T-helper 17 cell (primary cell): ENCODE measurements at regions not wholly inside any gene's neighbourhood (a gene's known extent, or its start where the extent isn't known, plus 50 kb on each side); places are given as distances from the start of the nearest gene placed in this dataset.
"Not testable (repeated sequence)": the region's sequence is repeated elsewhere in the genome, so short reads cannot be mapped to it uniquely, and the experiment has no call there.

Source experiments
- ATAC-seq: fragments of 150-1000 bp; cut with Tn5 transposase; 2 replicates; pipeline ENCODE4 v1.10.0; 2021; ENCODE audit warnings: mild to moderate bottlenecking, moderate library complexity
- DNase-seq, 3 donors: peaks; one replicate each; pipeline versions ENCODE4 v3.0.0 to v3.0.0-alpha.2; 2020 to 2021
- H3K9me3 ChIP-seq: one replicate; pipeline ENCODE4 v1.7.0; 2013; ENCODE audit warnings: low read length, mild to moderate bottlenecking; ENCODE audit not compliant: control insufficient read depth, poor library complexity, severe bottlenecking
- H3K27ac Mint-ChIP-seq: one replicate; pipeline ENCODE4 v1.8.0; 2022; ENCODE audit warnings: mild to moderate bottlenecking, moderate library complexity, mixed read lengths
- H3K27me3 Mint-ChIP-seq: one replicate; pipeline ENCODE4 v1.8.0; 2022; ENCODE audit warnings: mixed read lengths
- H3K36me3 Mint-ChIP-seq: one replicate; pipeline ENCODE4 v1.8.0; 2022; ENCODE audit warnings: low read depth, mixed read lengths
- H3K4me1 Mint-ChIP-seq: one replicate; pipeline ENCODE4 v1.8.0; 2022; ENCODE audit warnings: mild to moderate bottlenecking, mixed read lengths
- H3K4me3 Mint-ChIP-seq: one replicate; pipeline ENCODE4 v1.8.0; 2022; ENCODE audit warnings: mild to moderate bottlenecking, moderate library complexity, mixed read lengths

DNA sequence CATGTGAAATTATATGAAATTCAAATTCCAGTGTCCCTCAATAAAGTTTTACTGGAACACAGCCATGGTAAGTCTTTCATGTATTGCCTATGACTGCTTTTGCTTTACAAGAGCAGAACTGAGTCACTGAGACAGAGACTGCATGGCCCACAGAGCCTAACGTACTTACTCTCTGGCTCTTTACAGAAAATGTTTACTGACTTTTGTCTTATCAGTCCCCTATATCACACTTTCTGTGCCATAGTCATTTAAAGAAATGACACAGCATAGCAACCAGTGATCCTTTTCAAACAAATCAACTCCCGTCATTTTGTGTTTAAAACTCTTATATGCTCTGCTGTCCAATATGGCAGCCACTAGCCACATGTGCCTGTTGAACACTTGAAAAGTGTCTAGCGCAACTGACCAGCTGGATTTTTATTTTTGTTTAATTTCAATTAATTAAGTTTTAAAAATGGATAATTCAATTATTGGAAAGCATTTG is 129.7 kb upstream of the CDIN1 start:
- DNase-seq (no peak), ATAC-seq (no peak)
- Mint-ChIP-seq H3K4me3 (no peak overlapping the region), H3K4me1 (no peaks in the 10 kb centered on the region), H3K27me3 (no peaks in the 10 kb centered on the region), H3K36me3 (no peaks in the 10 kb centered on the region), H3K27ac (no peak overlapping the region)
- no peaks in the 10 kb centered on the region for H3K9me3 ChIP-seq

DNA sequence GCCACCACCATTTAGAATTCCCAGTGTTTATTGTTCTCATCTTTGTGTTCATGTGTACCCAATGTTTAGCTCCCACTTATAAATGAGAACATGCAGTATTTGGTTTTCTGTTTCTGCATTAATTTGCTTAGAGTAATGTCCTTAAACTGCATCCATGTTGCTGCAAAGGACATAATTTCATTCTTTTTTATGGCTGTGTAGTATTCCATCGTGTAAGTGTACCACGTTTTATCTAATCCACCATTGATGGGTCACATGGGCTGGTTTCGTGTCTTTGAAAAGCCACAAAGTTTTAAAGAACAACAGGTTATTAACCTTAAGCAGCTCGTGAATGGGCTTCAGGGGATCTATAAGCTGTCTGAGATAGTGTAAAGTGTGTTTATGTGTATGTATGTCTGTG is 125.2 kb upstream of the CDIN1 start:
- not testable (repeated sequence) for H3K27me3 Mint-ChIP-seq, DNase-seq, ATAC-seq

DNA sequence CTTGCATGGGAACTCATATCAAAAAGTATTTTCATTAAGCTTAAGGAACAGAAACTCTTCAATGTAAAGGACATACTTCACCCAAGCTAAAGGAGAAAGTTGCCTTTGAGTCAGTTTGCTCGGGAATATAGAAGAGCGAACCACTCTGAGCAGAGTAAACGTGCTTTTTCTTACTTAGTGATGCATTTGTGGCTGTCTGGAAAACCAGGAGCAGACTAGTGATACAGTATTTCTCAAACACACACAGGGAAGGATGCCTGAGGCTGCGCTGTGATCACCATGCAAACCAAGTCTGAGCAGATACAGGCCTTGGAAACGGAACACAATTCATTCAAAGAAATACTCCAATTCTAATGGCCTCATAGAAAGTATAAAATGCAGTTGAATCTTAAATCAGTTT is 121.0 kb upstream of the CDIN1 start:
- Mint-ChIP-seq H3K4me3 (no peak overlapping the region), H3K27me3 (no peaks in the 10 kb centered on the region), H3K4me1 (no peaks in the 10 kb centered on the region), H3K36me3 (no peaks in the 10 kb centered on the region), H3K27ac (no peak overlapping the region)
- ATAC-seq, result no peak
- H3K9me3 ChIP-seq, result no peaks in the 10 kb centered on the region
- no peak for DNase-seq

More for the DNA sequence above, 125.2 kb upstream of the CDIN1 start:
- H3K4me3 Mint-ChIP-seq, H3K4me1 Mint-ChIP-seq, H3K9me3 ChIP-seq, H3K27ac Mint-ChIP-seq, H3K36me3 Mint-ChIP-seq: not testable (repeated sequence)

DNA sequence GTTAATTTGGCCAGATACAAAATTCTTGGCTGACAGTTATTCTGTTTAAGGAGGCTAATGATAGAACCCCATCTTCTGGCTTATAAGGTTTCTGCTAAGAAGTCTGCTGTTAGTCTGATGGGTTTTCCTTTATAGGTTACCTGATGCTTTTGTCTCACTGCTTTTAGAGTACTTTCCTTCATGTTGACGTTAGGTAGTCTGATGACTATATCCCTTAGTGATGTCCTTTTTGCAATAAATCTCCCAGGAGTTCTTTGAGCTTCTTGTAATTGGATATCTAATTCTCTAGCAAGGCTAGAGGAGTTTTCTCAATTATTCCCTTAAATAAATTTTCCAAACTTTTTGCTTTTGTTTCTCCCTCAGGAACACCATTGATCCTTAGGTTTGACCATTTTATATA is 114.1 kb upstream of the CDIN1 start:
- ATAC-seq, result no peak
- H3K4me1 Mint-ChIP-seq, result no peaks in the 10 kb centered on the region

DNA sequence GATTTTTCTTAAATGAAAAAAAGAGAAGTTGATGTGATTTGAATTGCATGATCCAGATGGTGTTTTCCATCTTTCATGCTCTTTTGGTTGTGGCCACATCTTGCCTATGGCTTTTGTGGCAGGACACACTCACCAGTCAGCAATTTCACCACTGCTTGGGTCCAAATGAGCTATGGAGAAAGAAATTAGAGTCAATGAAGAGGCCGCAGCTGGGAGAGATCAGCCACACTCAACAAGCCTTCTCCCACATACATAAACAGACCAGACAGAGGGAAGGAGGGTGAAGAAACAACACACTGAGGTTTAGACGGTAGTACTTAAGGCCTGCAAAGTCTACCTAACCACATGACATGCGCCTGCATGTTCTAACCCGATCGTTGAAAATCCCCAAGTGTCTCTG is 110.7 kb upstream of the CDIN1 start:
- Mint-ChIP-seq H3K27ac (no peak overlapping the region), H3K27me3 (peaks cover 12% of the 10 kb centered on the region), H3K36me3 (no peaks in the 10 kb centered on the region), H3K4me3 (no peak overlapping the region), H3K4me1 (no peaks in the 10 kb centered on the region)
- DNase-seq, result no peak
- ATAC-seq, result no peak
- no peaks in the 10 kb centered on the region for H3K9me3 ChIP-seq

More for the DNA sequence above, 114.1 kb upstream of the CDIN1 start:
- H3K9me3 ChIP-seq, result no peaks in the 10 kb centered on the region
- no peak overlapping the region for H3K27ac Mint-ChIP-seq
- no peaks in the 10 kb centered on the region for H3K36me3 Mint-ChIP-seq
- no peak for DNase-seq
- H3K4me3 Mint-ChIP-seq, result no peak overlapping the region
- peaks cover 12% of the 10 kb centered on the region for H3K27me3 Mint-ChIP-seq

DNA sequence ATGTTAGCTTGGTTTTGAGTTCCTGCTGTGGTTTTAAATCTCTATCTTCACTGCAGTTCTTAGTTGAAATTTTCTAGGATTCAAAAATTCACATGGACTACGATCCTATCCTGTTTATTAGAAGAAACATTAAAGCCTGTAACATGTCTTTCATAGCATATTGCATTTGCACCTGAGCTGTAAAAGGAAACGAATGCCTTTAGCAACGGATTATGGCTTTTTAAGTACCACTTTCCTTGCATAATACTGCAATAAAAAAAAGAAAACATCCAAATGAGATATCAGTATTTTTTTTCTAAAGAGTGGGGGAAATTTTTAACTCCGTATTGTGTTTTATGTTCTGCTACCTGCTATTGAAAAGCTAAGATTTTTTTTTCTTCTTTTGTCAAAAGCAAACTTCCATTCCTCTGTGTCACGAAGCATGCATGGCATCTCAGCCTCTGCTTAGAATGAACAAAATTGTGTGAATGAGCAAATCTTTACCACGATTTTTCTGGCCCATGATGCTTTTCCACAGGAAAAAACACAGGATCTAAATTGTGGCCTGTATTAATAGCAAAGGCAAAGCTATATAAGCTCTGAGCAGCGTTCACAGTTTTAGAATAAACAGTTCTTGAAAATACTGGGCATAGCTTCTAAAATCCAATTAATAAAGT is 110.0 kb upstream of the CDIN1 start:
- Mint-ChIP-seq H3K4me1 (no peaks in the 10 kb centered on the region), H3K36me3 (no peaks in the 10 kb centered on the region)
- DNase-seq, result no peak

GRCh38 chr15:36472672-36473071 is 106.8 kb upstream of the CDIN1 start:
- Mint-ChIP-seq H3K4me1 (no peaks in the 10 kb centered on the region), H3K36me3 (no peaks in the 10 kb centered on the region), H3K27ac (no peak overlapping the region), H3K27me3 (peaks cover 11% of the 10 kb centered on the region), H3K4me3 (no peak overlapping the region)
- no peak for ATAC-seq
- DNase-seq, result no peak
- no peaks in the 10 kb centered on the region for H3K9me3 ChIP-seq

More for the DNA sequence above, 110.0 kb upstream of the CDIN1 start:
- H3K27ac Mint-ChIP-seq, result no peak overlapping the region
- no peak for ATAC-seq
- H3K4me3 Mint-ChIP-seq, result no peak overlapping the region
- peaks cover 12% of the 10 kb centered on the region for H3K27me3 Mint-ChIP-seq
- H3K9me3 ChIP-seq, result no peaks in the 10 kb centered on the region

- Mint-ChIP-seq H3K36me3 (no peaks in the 10 kb centered on the region), H3K4me1 (no peaks in the 10 kb centered on the region), H3K27me3 (peaks cover 4% of the 10 kb centered on the region), H3K4me3 (no peak overlapping the region), H3K27ac (no peak overlapping the region)
- no peaks in the 10 kb centered on the region for H3K9me3 ChIP-seq
- DNase-seq, result no peak
- ATAC-seq, result no peak
Measured at GRCh38 chr15:36478561-36478960, 100.9 kb upstream of the CDIN1 start.

DNA sequence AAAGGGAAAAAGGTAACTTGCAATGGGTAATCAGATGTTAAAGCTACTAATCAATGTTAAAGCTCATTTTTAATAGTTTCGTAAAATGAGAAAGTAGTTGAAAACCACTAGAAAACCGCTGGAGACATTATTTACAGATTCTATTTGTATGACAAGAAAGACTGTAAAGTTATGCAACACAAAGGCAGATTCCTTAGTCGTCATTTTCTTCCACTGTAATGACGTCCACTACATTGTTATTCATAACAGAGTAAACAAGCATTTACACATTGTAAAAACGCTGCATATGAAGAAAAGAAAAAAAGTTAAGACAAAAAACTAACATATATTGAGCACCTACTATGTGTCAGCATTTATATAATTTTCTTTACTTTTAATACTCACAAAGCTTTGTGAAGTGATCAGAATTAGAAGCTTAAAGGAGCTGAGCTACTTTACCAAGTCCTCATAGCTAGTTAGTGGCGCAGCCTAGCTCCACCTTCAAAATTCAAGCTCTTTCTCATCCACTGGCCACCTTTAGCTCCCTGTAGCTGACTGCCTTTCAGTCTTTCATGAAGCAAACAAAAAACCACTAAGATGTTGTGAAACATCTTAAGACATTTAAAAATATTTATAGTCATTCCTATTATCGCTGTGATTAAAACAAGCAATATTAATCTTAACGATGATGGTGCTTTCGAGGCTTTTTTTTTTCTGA is 100.1 kb upstream of the CDIN1 start:
- H3K4me3 Mint-ChIP-seq, result no peak overlapping the region
- H3K4me1 Mint-ChIP-seq, result no peaks in the 10 kb centered on the region
- no peak for ATAC-seq

DNA sequence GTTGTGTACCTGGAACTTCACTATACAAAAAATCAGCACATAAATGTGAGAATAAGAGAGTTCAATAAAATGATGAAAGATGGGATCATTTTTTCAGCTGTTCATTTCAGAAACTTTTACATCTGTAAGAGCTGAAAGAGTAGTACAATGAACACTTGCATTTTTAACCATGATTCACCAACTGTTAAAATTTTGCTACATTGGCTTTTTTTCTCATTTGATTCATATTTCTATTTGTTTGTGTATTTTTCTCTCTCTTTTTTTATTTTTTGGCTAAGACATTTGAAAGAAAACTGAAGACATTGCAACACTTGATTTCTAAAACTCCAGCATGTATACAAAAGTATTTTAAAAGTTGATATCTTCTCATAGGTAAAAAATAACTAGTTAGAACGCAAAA is 98.3 kb upstream of the CDIN1 start:
- no peak for DNase-seq
- H3K4me3 Mint-ChIP-seq, result no peak overlapping the region
- no peak for ATAC-seq
- H3K27me3 Mint-ChIP-seq, result peaks cover 4% of the 10 kb centered on the region
- H3K9me3 ChIP-seq, result no peaks in the 10 kb centered on the region
- H3K4me1 Mint-ChIP-seq, result no peaks in the 10 kb centered on the region
- no peaks in the 10 kb centered on the region for H3K36me3 Mint-ChIP-seq
- H3K27ac Mint-ChIP-seq, result no peak overlapping the region

More for the DNA sequence above, 100.1 kb upstream of the CDIN1 start:
- Mint-ChIP-seq H3K36me3 (no peaks in the 10 kb centered on the region), H3K27ac (no peak overlapping the region), H3K27me3 (peaks cover 4% of the 10 kb centered on the region)
- DNase-seq, result no peak
- no peaks in the 10 kb centered on the region for H3K9me3 ChIP-seq

- H3K4me3 Mint-ChIP-seq, result no peak overlapping the region
- H3K9me3 ChIP-seq, result no peaks in the 10 kb centered on the region
- no peaks in the 10 kb centered on the region for H3K36me3 Mint-ChIP-seq
- no peaks in the 10 kb centered on the region for H3K27me3 Mint-ChIP-seq
- H3K4me1 Mint-ChIP-seq, result no peaks in the 10 kb centered on the region
- DNase-seq, result no peak
- H3K27ac Mint-ChIP-seq, result no peak overlapping the region
- ATAC-seq, result no peak
Measured at GRCh38 chr15:36483409-36483808, 96.0 kb upstream of the CDIN1 start.

- ATAC-seq (no peak), DNase-seq (no peak)
- no peak overlapping the region for H3K27ac Mint-ChIP-seq
- H3K4me1 Mint-ChIP-seq, result no peaks in the 10 kb centered on the region
- H3K27me3 Mint-ChIP-seq, result peaks cover 7% of the 10 kb centered on the region
- H3K9me3 ChIP-seq, result no peaks in the 10 kb centered on the region
- H3K4me3 Mint-ChIP-seq, result no peak overlapping the region
- no peaks in the 10 kb centered on the region for H3K36me3 Mint-ChIP-seq
Measured at GRCh38 chr15:36484038-36484778, 95.2 kb upstream of the CDIN1 start.

DNA sequence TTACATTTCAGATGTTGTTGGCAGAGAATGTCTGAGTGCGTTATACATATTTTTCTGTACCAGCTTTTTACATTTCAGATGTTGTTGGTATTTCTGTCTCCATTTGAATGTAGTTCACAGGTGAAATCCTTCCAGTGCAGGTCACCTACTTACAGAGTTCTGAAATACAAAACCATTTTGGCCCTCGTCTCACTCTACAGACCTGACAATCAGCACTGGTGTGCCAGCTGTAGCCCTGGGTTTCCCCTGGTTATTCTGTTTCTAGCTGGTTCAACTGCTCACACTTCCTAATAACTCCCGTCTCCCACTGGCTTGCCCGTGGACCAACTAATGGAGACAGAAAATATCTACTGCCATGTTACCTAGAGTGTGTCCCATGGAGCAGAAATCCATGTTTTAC is 87.5 kb upstream of the CDIN1 start:
- Mint-ChIP-seq H3K27me3 (peaks cover 20% of the 10 kb centered on the region), H3K4me3 (no peak overlapping the region), H3K4me1 (no peaks in the 10 kb centered on the region), H3K27ac (no peak overlapping the region), H3K36me3 (no peaks in the 10 kb centered on the region)
- DNase-seq (no peak), ATAC-seq (no peak)
- no peaks in the 10 kb centered on the region for H3K9me3 ChIP-seq
